NB4 (cell line): ENCODE measurements at regions not wholly inside any gene's neighbourhood (a gene's known extent, or its start where the extent isn't known, plus 50 kb on each side); places are given as distances from the start of the nearest gene placed in this dataset.

Experiments used
- CTCF ChIP-seq: IDR thresholded peaks from one replicate; pipeline ENCODE4 v1.5.1; 2012; ENCODE audit warnings: low read depth, low read length
- MAX ChIP-seq: IDR thresholded peaks from 2 replicates; pipeline ENCODE4 v1.6.1; 2011; ENCODE audit warnings: low read depth, low read length
- MYC ChIP-seq: IDR thresholded peaks from 2 replicates; pipeline ENCODE4 v1.6.1; 2011; ENCODE audit warnings: low read depth, low read length
- POLR2A ChIP-seq: IDR thresholded peaks from 2 replicates; pipeline ENCODE4 v1.6.1; 2011; ENCODE audit warnings: mild to moderate bottlenecking; ENCODE audit not compliant: insufficient read length; ENCODE audit errors: extremely low read depth

- TF ChIP-seq POLR2A (no peak), CTCF (no peak), MYC (no peak), MAX (no peak)
Observed at GRCh38 chr2:180254872-180255271, 247.8 kb upstream of the CWC22 start.
